Skeletal muscle tissue (tissue), 3 donors: ENCODE measurements at regions not wholly inside any gene's neighbourhood (a gene's known extent, or its start where the extent isn't known, plus 50 kb on each side); places are given as distances from the start of the nearest gene placed in this dataset.

Experiments
- H3K27ac ChIP-seq: one replicate; pipeline ENCODE4 v1.7.0; 2013; ENCODE audit warnings: mild to moderate bottlenecking, low read depth, low read length, inconsistent platforms
- H3K27me3 ChIP-seq, 3 donors: one replicate each; pipeline ENCODE4 v1.7.0; 2013; ENCODE audit warnings: low read length in 3 of 3; ENCODE audit not compliant: control insufficient read depth in 3 of 3, insufficient read depth in 3 of 3
- H3K36me3 ChIP-seq, 3 donors: one replicate each; pipeline ENCODE4 v1.7.0; 2013; ENCODE audit warnings: low read length in 3 of 3; ENCODE audit not compliant: control insufficient read depth in 3 of 3, insufficient read depth in 3 of 3
- H3K4me1 ChIP-seq, 3 donors: one replicate each; pipeline ENCODE4 v1.7.0; 2013; ENCODE audit warnings: low read length in 3 of 3, mild to moderate bottlenecking in 3 of 3; ENCODE audit not compliant: control insufficient read depth in 3 of 3, insufficient read depth in 3 of 3
- H3K4me3 ChIP-seq, 3 donors: one replicate each; pipeline ENCODE4 v1.7.0; 2013; ENCODE audit warnings: low read length in 3 of 3
- H3K9ac ChIP-seq, 3 donors: one replicate each; pipeline ENCODE4 v1.7.0; 2013; ENCODE audit warnings: low read length in 3 of 3, mild to moderate bottlenecking in 3 of 3, moderate library complexity in 2 of 3, low read depth in 1 of 3
- H3K9me3 ChIP-seq, 3 donors: one replicate each; pipeline ENCODE4 v1.7.0; 2013; ENCODE audit warnings: low read length in 3 of 3; ENCODE audit not compliant: control insufficient read depth in 3 of 3
- donor health status: Osteomylitis.

DNA sequence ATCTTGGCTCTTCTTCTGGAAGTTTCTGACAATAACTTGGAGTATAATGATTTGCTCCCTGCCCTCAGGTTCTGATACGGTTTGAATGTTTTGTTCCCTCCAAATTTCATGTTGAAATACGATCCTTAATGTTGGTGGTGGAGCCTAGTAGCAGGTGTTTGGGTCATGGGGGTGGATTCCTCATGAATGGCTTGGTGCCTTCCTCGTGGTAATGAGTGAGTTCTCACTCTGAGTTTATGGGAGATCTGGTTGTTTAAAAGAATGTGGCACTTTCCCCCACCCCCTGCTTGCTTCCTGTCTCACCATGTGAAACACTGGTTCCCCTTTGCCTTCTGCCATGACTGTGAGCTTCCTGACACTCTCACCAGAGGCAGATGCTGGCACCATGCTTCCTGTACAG, 103.0 kb upstream of the OSMR start:
- peaks cover 0 to 3% (median 0%) of the 10 kb centered on the region in 3 donors for H3K4me1 ChIP-seq
- H3K27ac ChIP-seq: no peak overlapping the region
- no peak overlapping the region for H3K9ac ChIP-seq
- H3K4me3 ChIP-seq: no peak overlapping the region
- peaks cover 0 to 8% (median 3%) of the 10 kb centered on the region in 3 donors for H3K9me3 ChIP-seq
- H3K36me3 ChIP-seq: no peaks in the 10 kb centered on the region
- H3K27me3 ChIP-seq: no peaks in the 10 kb centered on the region

DNA sequence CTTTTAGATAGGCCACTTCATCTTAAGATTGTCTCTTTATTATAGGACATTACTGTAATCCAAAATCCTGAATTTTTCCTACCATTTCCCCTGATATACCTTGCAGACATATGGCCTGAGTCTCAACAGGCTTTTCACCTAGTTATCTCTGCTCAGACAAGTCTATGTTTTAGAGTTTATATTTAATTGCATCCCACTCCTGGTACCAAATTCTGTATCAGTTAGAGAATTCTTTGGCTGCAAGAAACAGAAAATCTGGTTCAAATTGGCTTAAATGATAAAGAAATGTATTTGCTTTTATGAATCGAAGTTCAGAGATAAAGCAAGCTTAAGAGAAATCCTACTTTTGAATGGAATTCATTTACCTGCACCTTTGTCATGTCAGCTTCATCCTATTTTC, 102.2 kb upstream of the OSMR start:
- peaks cover 0 to 3% (median 0%) of the 10 kb centered on the region in 3 donors for H3K4me1 ChIP-seq
- H3K36me3 ChIP-seq: no peaks in the 10 kb centered on the region
- H3K9ac ChIP-seq: no peak overlapping the region
- no peak overlapping the region for H3K4me3 ChIP-seq
- no peak overlapping the region for H3K27ac ChIP-seq
- no peaks in the 10 kb centered on the region for H3K27me3 ChIP-seq
- peaks cover 0 to 8% (median 3%) of the 10 kb centered on the region in 3 donors for H3K9me3 ChIP-seq

DNA sequence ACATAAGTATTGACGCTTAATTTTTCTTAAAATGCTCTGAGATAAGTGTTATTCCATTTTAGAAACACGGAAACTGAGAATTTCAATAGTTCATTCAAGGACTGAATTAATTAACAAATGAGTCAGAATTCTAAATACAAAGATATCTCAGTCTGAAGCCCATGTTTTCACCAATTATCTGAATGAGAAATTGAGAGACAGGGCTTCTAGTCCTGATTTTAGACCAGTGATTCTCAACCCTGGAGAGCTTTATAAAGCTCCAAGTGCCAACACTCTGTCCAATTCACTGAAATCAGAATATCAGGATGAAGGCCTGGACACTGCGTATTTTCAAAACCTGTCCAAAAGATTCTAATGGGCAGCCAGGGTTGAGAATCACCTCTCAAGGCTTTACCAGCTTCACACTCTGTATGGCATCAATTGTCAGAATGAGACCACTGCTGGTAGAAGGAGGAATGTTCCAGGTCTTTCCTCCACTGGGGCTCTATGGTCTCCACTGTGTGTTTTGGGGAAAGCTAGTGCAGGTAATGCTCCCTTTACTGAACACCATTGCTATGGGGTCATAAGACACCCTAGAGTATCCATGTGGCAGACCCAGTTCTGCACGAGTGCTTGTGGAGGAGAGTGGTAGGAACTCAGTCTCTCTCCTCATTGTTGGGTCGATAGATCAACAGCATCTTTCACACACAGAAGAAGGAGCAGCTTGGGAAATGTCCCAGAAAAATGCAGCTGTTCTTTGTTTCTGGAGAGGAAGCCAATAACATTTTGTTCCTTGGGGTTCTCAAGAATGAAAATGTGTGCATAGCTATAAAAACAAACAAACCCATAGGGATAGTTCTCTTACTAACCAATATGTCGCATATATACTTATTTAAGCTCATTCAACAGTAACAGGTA, 99.7 kb upstream of the OSMR start:
- Histone ChIP-seq H3K36me3 (no peaks in the 10 kb centered on the region), H3K27ac (no peak overlapping the region)

DNA sequence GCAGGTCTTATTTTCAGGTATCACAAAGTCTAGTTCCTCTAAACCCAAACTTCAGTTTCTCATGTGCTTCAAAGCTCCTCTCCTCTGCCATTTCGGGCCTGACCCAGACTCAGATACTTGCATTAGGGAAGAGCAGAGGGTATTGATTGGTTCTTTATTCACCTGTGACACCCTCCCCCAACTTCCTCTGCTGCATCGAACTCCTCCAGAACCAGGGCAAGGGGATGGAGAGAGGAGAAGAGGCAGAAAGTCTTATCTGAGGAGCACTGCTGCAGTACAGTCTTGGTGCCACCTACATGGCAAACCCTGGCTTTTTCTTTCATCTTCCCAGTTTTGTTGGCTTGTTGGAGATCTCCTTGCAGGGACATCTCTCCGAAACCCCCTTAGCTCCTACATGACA, 96.0 kb upstream of the OSMR start:
- Histone ChIP-seq H3K27me3 (no peaks in the 10 kb centered on the region), H3K9me3 (no peaks in the 10 kb centered on the region), H3K27ac (no peak overlapping the region), H3K36me3 (no peaks in the 10 kb centered on the region), H3K4me3 (no peak overlapping the region), H3K4me1 (peaks cover 0 to 3% (median 0%) of the 10 kb centered on the region in 3 donors), H3K9ac (no peak overlapping the region)

More for the DNA sequence above, 99.7 kb upstream of the OSMR start:
- no peak overlapping the region for H3K4me3 ChIP-seq
- peaks cover 0 to 3% (median 0%) of the 10 kb centered on the region in 3 donors for H3K4me1 ChIP-seq
- no peak overlapping the region for H3K9ac ChIP-seq
- H3K27me3 ChIP-seq: no peaks in the 10 kb centered on the region
- H3K9me3 ChIP-seq: peaks cover 0 to 8% (median 3%) of the 10 kb centered on the region in 3 donors

DNA sequence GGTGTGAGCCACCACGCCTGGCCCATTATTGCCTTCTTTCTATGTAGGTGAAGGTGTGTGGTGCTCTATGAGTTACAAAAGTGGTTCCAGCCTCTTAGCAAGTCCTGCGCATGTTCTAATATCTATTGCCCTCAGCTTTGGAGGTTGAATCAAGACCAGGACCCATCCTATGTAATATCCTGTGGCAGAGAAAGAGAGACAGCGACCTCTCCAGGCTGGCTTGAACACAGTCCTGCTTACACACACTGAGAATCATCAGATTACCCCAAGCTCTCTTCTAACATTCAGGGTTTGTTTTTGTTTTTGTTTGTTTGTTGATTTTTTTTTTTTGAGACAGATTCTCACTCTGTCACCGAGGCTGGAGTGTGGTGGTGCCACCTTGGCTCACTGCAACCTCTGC, 94.7 kb upstream of the OSMR start:
- H3K4me1 ChIP-seq: peaks cover 0 to 2% (median 0%) of the 10 kb centered on the region in 3 donors
- H3K9me3 ChIP-seq: no peaks in the 10 kb centered on the region
- no peak overlapping the region for H3K4me3 ChIP-seq
- H3K27ac ChIP-seq: no peak overlapping the region
- H3K9ac ChIP-seq: no peak overlapping the region
- H3K27me3 ChIP-seq: no peaks in the 10 kb centered on the region
- no peaks in the 10 kb centered on the region for H3K36me3 ChIP-seq

DNA sequence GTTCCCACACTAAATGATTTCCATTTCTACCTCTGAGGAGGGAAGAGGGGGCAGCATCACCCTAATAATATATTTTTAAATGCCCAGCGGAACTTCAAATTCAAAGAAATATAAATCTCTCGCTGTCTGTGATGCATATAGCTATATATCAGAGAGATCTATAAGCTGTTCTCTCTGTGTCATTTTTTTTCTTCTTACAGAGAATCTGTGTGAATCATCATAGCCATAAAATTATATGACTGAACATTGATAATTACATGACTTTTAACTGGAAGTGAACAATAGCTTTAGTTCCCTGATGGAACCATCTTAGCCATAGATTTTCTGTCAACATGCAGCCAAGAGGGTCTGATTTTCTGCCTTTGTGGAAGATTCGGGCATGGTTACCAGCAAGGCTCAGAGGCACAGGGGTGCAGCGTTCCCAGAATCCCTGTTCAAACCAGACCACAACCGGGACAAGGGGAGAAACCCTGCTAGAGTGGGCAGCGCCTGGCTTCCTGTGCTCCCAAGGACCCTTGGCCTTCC, 93.7 kb upstream of the OSMR start:
- Histone ChIP-seq H3K36me3 (no peaks in the 10 kb centered on the region), H3K4me3 (no peak overlapping the region), H3K9ac (no peak overlapping the region), H3K9me3 (no peaks in the 10 kb centered on the region), H3K4me1 (no peaks in the 10 kb centered on the region), H3K27ac (no peak overlapping the region), H3K27me3 (no peaks in the 10 kb centered on the region)

DNA sequence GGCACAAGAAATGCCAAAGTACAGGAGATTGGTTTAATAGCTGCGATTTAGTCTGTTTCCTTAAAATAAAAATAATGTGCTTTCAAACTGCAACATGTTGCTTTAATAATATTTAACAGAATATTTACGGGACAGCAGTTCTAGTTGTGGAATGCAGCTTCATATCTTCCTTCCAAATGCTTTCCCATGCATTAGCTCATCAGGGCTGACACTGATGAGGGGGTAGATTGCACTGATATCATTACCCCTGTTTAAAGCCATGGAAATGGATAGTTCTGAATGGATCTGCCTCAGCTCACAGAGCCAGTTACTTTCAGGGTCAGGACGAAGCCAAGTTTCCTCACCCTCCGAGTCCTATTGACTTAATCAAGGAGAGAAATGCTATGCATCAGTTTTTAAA, 93.2 kb upstream of the OSMR start:
- Histone ChIP-seq H3K27me3 (no peaks in the 10 kb centered on the region), H3K9ac (no peak overlapping the region), H3K27ac (no peak overlapping the region), H3K36me3 (no peaks in the 10 kb centered on the region), H3K4me3 (no peak overlapping the region), H3K9me3 (no peaks in the 10 kb centered on the region), H3K4me1 (no peaks in the 10 kb centered on the region)

DNA sequence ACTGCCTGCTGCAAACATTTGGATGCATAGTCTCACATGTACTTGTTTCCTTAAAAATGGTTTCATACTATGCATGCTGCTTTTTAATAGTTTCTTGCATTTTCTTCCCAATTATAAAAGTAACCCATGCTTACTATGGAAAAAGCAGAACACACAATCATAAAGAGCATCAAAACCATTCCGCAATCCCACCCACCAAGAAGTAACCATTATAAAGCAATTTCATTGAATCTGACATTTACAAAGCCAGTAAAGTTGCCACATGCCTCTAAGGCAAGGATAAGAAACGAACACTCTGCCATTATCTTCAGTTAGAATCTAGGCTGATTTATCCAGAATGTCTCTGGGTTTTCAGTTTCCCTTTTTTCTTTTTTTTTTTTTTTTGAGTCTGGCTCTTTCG, 92.7 kb upstream of the OSMR start:
- Histone ChIP-seq H3K27ac (no peak overlapping the region), H3K27me3 (no peaks in the 10 kb centered on the region), H3K36me3 (no peaks in the 10 kb centered on the region), H3K9me3 (no peaks in the 10 kb centered on the region), H3K4me1 (no peaks in the 10 kb centered on the region), H3K4me3 (no peak overlapping the region), H3K9ac (no peak overlapping the region)

DNA sequence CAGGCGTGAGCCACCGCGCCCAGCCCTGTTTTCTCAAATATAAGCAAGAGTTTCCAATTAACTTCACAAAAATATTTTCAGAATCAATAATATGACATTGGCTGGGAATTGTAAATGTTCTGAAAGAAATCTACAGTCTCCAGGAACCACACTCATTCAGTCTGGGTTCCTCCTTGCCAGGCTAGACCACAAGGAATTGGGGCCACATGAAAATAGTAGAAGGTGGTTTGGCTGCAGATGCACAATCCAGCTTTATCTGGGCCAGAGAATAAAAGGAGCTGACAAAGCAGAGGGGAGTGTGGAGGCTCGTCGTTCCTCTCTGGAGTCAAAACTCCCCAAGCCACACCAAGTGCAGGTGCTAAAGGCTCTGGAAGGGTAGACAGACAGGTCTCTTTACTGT, 92.0 kb upstream of the OSMR start:
- no peaks in the 10 kb centered on the region for H3K4me1 ChIP-seq
- H3K9ac ChIP-seq: no peak overlapping the region
- H3K9me3 ChIP-seq: no peaks in the 10 kb centered on the region
- no peaks in the 10 kb centered on the region for H3K36me3 ChIP-seq
- no peak overlapping the region for H3K27ac ChIP-seq
- no peaks in the 10 kb centered on the region for H3K27me3 ChIP-seq
- H3K4me3 ChIP-seq: no peak overlapping the region

DNA sequence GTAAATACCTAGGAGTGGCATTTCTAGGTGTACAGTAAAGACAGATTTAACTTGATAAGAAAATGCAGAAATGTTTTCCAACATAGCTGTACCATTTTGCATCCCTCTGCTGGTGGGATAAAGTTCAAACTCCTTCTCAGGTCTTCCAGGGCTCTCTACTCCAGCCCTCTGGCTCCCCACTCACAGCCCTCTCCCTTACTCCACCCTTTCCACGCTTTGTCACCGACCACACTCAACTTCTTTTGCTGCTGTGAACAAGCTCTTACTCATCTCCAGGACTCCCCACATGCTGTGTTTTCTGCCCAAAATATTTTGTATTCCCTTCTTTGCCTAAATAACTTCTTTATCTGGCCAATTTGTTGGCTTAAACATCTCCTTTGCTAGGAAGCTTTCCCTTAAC, 90.6 kb upstream of the OSMR start:
- Histone ChIP-seq H3K4me1 (no peaks in the 10 kb centered on the region), H3K4me3 (no peak overlapping the region), H3K9me3 (no peaks in the 10 kb centered on the region), H3K27me3 (no peaks in the 10 kb centered on the region), H3K9ac (no peak overlapping the region), H3K27ac (no peak overlapping the region), H3K36me3 (no peaks in the 10 kb centered on the region)
